ENCODE measurements at regions not wholly inside any gene's neighbourhood (a gene's known extent, or its start where the extent isn't known, plus 50 kb on each side); places are given as distances from the start of the nearest gene placed in this dataset.
"Not testable (repeated sequence)": the region's sequence is repeated elsewhere in the genome, so short reads cannot be mapped to it uniquely, and the experiment has no call there.

GRCh38 chr12:5268424-5269210, 163.3 kb upstream of the NTF3 start:
- DNase-seq = no peak

DNA sequence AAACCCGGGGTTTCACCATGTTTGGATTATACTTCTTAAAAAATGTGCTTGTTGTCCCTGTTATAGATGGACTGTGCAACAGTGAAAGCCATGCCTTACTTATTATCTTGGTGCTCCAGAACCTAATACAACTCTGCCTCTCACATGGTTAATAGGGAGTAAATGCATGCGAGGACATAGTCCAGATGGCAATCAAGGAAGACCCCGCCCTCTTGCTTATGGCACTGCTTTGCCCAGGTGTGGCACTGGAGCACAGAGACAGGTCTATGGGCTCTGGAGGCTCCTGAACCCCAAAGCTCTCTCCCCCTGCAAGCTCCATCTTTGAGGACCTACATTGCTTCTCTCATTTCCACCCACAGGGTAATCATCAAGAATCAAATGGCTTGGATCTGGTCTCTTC, 162.1 kb upstream of the NTF3 start:
- DNase-seq = no peak

DNA sequence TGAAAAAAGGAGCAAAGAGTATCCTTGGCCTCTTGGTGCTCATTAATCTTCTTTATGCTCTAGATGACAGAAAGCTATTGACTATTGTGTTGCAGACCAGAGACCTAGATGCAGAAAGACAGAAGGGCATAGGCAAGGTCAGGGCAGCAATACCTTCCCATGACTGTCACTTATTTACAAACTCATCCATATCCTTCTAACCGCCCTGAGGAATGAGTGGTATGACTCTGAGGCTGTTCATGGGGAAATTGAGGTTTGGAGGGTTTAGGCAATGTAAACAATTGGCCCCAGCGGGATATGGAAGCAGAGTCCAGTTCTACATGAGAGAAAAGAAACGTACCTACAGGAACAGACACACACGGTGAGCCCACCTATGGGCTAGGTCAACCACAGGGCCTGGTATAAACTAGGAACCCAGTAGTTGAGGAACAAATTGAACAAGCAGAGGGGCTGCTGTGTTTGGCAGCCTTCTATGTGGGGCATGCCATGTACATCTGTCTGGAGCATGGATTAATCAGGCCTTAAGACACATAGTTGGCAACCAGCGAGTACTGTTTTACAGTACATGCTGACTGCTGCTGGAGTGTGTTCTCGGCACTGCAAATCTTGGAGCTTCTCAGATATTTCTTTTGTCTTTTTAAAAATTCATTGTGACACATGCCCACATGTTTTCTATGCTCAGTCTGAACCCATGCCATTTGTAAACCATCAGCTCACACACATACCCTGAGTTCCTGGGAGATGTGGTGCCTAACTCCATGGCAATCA, 159.7 kb upstream of the NTF3 start:
- no peak for DNase-seq

- DNase-seq = no peak
These were observed 158.2 kb upstream of the NTF3 start for GRCh38 chr12:5273709-5274108.

DNA sequence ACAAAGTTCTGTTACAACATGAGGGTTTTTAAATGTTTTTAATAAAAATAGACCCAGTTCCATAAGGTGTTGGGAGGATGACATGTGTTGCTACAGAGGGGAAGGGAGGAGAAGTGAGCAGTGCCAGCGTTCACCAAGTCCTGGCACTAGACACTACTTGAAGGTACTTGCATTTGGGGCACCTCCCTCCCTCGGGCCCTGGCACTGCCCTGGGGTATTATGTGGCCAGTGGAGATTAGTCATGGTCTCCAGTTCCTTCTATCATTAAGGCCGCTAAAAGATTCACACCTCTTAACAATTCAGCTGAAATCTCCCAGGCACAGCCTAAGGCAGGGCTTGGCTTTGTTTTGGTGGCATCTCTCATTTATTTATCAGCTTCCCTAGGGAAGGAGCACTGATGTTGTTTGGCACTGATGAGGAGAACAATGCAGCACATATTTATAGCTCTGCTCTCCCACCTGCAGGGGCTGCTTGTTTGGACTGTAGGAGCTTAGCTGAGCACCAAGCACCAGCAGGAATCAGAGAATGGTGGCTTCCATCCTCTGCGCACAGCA, 155.5 kb upstream of the NTF3 start:
- DNase-seq = peak; percentile 51

GRCh38 chr12:5280086-5280485, 151.8 kb upstream of the NTF3 start:
- DNase-seq = no peak

GRCh38 chr12:5290368-5290767, 141.5 kb upstream of the NTF3 start:
- not testable (repeated sequence) for DNase-seq

GRCh38 chr12:5292651-5293050, 139.3 kb upstream of the NTF3 start:
- DNase-seq = no peak

DNA sequence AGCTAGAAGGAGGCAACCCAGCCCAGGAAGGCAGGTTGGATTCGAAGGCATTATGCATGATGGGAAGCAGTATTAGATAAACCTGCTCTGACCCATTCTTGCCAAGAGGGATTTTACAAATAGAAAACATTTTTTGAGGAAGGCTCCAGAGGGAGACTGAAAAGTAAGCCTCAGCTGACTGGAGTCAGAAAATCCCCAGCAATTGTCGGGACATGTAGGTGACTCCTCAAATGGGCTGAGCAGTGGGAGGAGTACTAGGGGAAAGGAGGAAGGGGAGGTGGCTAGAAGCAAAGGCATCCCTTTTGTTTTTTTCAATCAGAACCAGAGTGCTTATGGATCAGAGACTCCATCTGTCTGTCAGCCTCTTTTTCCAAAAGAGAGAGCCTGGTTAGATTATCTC, 138.1 kb upstream of the NTF3 start:
- DNase-seq = no peak

GRCh38 chr12:5294274-5295070, 137.4 kb upstream of the NTF3 start:
- DNase-seq = no peak

GRCh38 chr12:5295151-5295550, 136.8 kb upstream of the NTF3 start:
- no peak for DNase-seq

GRCh38 chr12:5295996-5296395, 135.9 kb upstream of the NTF3 start:
- DNase-seq = no peak

DNA sequence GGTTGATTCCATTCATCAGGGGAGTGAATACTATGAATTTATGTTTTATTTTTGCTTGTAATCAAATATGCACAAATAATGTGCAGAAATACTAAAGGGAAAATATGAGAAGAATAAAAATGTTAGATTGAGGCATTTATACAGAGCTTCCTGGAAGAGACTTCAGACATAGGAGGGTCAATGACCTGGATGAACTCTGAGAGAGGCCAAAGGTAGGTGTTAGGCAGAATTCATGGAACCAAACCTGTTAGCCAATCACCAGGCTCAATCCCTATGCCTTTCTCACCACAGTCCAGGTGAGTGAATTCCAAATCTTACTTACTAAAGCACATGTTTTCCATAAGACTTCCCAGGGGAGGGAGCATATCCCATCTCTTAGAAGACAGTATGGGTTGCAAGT, 130.4 kb upstream of the NTF3 start:
- no peak for DNase-seq

- DNase-seq = peak; percentile 47
These were observed 126.5 kb upstream of the NTF3 start for GRCh38 chr12:5305425-5305824.

DNA sequence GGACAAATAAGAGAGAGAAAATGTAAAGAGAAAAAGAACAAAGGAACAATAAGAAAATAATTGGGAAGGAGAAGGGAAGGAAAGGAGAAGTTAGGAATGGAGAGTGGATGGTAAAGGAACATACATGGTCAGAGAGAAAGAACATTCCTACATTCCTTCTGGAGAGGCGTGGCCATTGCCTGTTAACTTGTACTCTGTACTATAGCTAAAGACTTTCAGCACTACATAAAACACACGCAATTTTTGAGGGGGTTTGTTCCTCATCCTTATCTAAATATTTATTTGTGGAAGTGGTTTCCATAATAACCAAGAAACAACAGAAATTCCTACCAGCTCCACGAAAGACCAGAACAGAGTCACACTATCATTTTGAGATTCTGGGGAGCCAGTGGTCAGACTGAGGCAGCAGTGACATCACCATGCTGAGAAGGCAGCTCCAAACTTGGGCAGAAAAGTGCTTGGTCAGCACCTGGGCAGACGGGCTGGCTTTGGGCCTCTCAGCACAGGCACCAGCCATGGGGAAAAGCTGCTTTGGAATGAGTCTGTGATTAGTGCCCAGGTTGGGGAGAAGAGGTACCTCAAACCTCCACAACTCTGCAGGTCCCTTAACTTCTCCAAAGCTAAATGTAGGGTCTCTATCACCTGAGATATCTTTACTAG, 125.9 kb upstream of the NTF3 start:
- no peak for DNase-seq

DNA sequence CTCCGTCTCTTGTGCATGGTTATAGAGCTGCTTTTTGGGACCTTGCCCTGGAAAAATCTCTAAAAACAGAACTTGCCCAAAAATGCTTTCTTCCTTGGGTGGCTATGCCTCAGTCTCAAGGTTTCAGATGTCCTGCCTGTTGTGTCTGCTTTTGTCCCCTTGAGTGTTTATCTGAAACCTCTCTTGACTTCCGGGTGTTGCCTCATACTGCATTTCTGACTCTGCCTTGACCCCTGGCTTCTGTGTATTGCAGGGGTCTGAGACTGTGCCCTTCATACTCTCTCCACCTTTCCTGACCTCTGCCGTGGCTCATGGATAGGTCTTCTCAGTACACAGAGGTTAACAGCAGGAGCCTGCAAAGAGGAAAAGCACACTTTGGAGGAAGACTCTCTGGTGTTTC, 124.8 kb upstream of the NTF3 start:
- DNase-seq = no peak

- no peak for DNase-seq
These were observed 123.7 kb upstream of the NTF3 start for GRCh38 chr12:5308216-5308615.

- no peak for DNase-seq
These were observed 122.9 kb upstream of the NTF3 start for GRCh38 chr12:5308996-5309395.

DNA sequence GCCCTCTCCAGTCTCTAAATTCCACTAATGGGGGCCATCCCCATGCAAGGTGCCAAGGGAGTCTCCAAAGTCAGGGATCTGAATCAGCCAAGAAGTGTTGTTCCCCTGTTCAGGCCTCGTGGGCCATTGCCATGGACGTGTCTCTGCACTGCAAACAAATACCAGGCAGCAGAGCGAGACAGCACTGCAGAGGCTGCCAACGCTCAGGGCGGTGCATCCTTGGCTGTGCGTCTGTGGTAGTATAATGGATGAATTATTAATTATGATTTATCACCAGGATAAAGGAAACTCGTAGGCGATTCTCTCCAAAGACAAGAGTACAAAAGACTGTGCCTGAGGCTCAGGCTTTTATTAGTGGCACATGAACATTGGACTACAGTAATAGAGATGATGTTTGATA, 122.3 kb upstream of the NTF3 start:
- DNase-seq = no peak

DNA sequence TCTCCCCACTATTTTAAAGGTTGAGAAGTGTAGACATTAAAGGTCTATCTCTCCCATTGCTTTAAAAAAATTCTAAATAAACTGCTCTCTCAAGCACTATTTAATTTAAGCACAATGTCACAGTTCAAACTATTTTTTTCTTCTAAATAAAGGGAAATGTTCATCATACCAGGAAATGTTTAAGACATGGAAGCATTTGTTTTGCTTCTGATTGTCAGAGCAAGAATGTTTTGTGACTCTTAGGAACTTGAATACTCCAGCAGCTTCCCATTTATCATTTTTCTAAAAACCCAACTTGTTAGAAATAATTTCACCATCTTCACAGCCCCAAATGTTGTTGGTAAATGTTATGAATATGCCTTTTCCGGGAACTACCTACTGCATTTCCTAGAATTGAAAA, 121.8 kb upstream of the NTF3 start:
- DNase-seq = no peak

DNA sequence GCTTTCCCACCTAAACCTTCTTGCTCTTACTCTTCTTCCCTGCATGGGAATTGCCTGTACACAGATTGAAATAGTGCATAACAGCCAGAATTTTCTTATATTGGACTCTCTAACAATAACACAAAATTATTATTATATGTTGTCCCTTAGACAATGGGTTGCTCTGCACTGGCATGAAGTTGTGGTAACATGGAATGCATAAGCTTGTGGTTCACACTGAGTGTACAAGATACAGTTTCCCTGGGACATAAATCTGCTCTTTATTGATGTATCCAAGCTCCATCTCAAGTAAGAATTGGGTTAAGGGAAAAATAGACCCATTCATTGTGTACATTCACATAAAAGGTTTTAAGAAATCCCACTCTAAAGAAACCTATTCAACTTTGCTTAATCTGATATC, 114.4 kb upstream of the NTF3 start:
- no peak for DNase-seq

- no peak for DNase-seq
These were observed 113.0 kb upstream of the NTF3 start for GRCh38 chr12:5318874-5319273.

All from NCI-H748 treated with DMSO at 0.1 percent for 48 hours (cell line).